ENCODE measurements at regions not wholly inside any gene's neighbourhood (a gene's known extent, or its start where the extent isn't known, plus 50 kb on each side); places are given as distances from the start of the nearest gene placed in this dataset.
A peak's percentile ranks its signal among the peaks of the same experiment; 100 is the strongest.

DNA sequence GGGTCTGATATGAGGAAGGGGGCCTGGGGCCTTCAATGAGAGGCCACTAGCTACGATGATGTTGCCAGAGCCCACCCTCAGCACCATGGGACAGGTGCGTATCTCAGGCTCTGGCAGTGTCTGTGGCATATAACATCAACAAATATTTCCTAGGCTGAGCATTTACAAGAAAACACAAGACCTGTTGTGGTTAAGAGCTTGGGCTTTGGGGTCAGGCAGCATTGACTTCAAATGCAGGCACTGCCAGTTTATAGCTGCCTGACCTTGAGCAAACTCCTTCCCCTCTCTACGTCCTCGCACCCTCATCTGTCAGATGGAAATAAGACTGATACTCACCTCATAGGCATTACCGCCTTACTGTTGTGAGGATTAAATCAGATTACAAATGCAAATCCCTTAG lies 156.0 kb downstream of the KATNAL1 start:
- Mint-ChIP-seq H3K4me1 (peaks cover 39% of the 10 kb centered on the region), H3K4me3 (peak overlapping the region; percentile 32), H3K9me3 (no peaks in the 10 kb centered on the region), H3K27me3 (peaks cover 7% of the 10 kb centered on the region), H3K36me3 (no peaks in the 10 kb centered on the region), H3K27ac (peak overlapping the region; percentile 50)
- ATAC-seq (ENCODE audit: low read depth) (no peak), DNase-seq (no peak)
- POLR2A ChIA-PET: no interaction called here

DNA sequence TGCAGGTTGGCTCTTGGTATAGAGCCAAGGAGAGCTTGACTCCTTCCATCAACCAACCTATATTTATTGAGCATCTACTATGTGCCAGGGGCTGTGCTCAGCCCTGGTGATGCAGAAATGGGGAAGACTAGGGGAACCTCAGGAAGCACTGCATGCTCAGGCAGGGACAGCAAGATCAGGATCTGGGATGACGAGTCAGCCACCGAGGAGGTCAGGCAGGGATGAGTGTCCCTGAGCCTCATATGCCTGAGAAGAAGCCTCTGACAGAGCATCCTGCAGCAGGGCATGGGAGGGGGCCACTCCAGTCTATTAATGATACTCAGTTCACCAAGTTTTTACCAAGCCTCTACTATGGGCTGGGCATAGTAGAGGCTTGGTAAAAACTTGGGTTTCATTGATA lies 158.1 kb downstream of the KATNAL1 start:
- H3K36me3 Mint-ChIP-seq: peaks cover 4% of the 10 kb centered on the region
- ATAC-seq (ENCODE audit: low read depth) (no peak), DNase-seq (no peak)
- H3K9me3 Mint-ChIP-seq: peaks cover 3% of the 10 kb centered on the region
- no peak overlapping the region for H3K4me3 Mint-ChIP-seq
- no peaks in the 10 kb centered on the region for H3K27me3 Mint-ChIP-seq
- POLR2A ChIA-PET: interaction anchor here (1.8 to 2.5 kb wide), 2 partner anchors 17 to 468 kb away, joined by 5 to 7 read pairs; partner anchors contain the start of gene USPL1
- peaks cover 42% of the 10 kb centered on the region for H3K4me1 Mint-ChIP-seq
- peak overlapping the region; percentile 74 for H3K27ac Mint-ChIP-seq

GRCh38 chr13:30148786-30149185 lies 158.6 kb downstream of the KATNAL1 start:
- no peak for ATAC-seq (ENCODE audit: low read depth)
- Mint-ChIP-seq H3K27me3 (no peaks in the 10 kb centered on the region), H3K36me3 (peaks cover 4% of the 10 kb centered on the region), H3K9me3 (peaks cover 3% of the 10 kb centered on the region), H3K27ac (peak overlapping the region; percentile 74), H3K4me3 (no peak overlapping the region), H3K4me1 (peaks cover 44% of the 10 kb centered on the region)
- POLR2A ChIA-PET: interaction anchor here (1.8 to 2.5 kb wide), 2 partner anchors 16 to 469 kb away, joined by 5 to 7 read pairs; partner anchors contain the start of gene USPL1
- no peak for DNase-seq

- POLR2A ChIA-PET: interaction anchor here (0.6 to 2.5 kb wide), 3 partner anchors 16 to 469 kb away, joined by 4 to 7 read pairs (median 5); partner anchors contain the start of gene USPL1
- peaks cover 4% of the 10 kb centered on the region for H3K36me3 Mint-ChIP-seq
- H3K4me3 Mint-ChIP-seq: peak overlapping the region; percentile 15
- no peaks in the 10 kb centered on the region for H3K27me3 Mint-ChIP-seq
- H3K4me1 Mint-ChIP-seq: peaks cover 44% of the 10 kb centered on the region
- peak; percentile 91 for ATAC-seq (ENCODE audit: low read depth)
- peaks cover 3% of the 10 kb centered on the region for H3K9me3 Mint-ChIP-seq
- H3K27ac Mint-ChIP-seq: peak overlapping the region; percentile 74
- DNase-seq: no peak
These were observed 159.1 kb downstream of the KATNAL1 start for GRCh38 chr13:30148171-30148754.

GRCh38 chr13:30147421-30147820 lies 159.9 kb downstream of the KATNAL1 start:
- H3K4me3 Mint-ChIP-seq: no peak overlapping the region
- no peak for DNase-seq
- peaks cover 4% of the 10 kb centered on the region for H3K36me3 Mint-ChIP-seq
- ATAC-seq (ENCODE audit: low read depth): no peak
- POLR2A ChIA-PET: interaction anchor here (1.8 to 2.5 kb wide), 2 partner anchors 15 to 470 kb away, joined by 5 to 7 read pairs; partner anchors contain the start of gene USPL1
- H3K27me3 Mint-ChIP-seq: no peaks in the 10 kb centered on the region
- H3K4me1 Mint-ChIP-seq: peaks cover 47% of the 10 kb centered on the region
- peak overlapping the region; percentile 74 for H3K27ac Mint-ChIP-seq
- H3K9me3 Mint-ChIP-seq: peaks cover 3% of the 10 kb centered on the region

GRCh38 chr13:30147015-30147414 lies 160.3 kb downstream of the KATNAL1 start:
- POLR2A ChIA-PET: interaction anchor here (0.6 to 2.5 kb wide), 2 partner anchors 14 to 160 kb away, joined by 3 to 7 read pairs; partner anchors contain the start of gene KATNAL1
- ATAC-seq (ENCODE audit: low read depth) (no peak), DNase-seq (no peak)
- H3K9me3 Mint-ChIP-seq: peaks cover 3% of the 10 kb centered on the region
- H3K4me1 Mint-ChIP-seq: peaks cover 49% of the 10 kb centered on the region
- peaks cover 4% of the 10 kb centered on the region for H3K36me3 Mint-ChIP-seq
- H3K4me3 Mint-ChIP-seq: no peak overlapping the region
- no peaks in the 10 kb centered on the region for H3K27me3 Mint-ChIP-seq
- peak overlapping the region; percentile 74 for H3K27ac Mint-ChIP-seq

GRCh38 chr13:30145709-30146367 lies 161.5 kb downstream of the KATNAL1 start:
- Mint-ChIP-seq H3K27me3 (no peaks in the 10 kb centered on the region), H3K4me1 (peaks cover 48% of the 10 kb centered on the region), H3K27ac (no peak overlapping the region), H3K9me3 (peaks cover 5% of the 10 kb centered on the region), H3K4me3 (no peak overlapping the region), H3K36me3 (peaks cover 4% of the 10 kb centered on the region)
- no peak for DNase-seq
- ATAC-seq (ENCODE audit: low read depth): no peak
- POLR2A ChIA-PET: interaction anchor here (0.6 to 1.7 kb wide), 2 partner anchors 14 to 472 kb away, joined by 5 to 6 read pairs; partner anchors contain the start of gene USPL1

DNA sequence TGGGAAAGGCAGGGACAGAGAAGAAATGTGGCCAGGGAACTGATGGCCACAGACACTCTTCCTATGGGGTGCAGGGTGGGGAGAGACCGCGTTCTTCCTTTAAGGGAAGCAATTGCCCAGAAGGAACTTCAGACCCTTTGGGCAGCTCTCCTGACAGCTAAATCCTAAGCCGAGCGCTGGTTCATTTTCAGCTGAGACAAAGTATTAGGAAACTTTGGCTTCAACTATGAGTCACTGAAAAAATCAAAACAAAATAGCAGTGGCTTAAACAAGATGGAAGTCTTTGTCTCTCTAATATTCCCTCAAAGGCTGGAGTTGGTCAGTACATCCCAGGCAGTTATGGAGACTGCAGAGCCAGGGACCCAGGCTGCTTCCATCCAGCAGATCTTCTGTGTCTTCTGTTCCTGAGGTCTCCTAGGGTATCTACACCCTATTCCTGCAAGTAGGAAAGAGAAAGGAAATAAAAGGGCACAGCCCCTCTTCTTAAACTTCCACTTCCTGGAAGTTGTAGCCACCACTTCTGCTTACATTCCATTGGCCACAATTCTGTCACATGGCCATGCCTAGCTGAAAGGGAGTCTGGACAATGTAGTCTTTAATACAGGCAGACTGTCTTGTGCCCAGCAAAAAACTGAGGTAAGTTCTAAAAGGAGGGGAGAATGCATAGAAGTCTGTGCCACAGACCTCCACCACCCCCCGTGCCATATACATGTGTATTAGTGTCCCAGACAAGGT lies 163.5 kb downstream of the KATNAL1 start:
- peaks cover 4% of the 10 kb centered on the region for H3K36me3 Mint-ChIP-seq
- no peaks in the 10 kb centered on the region for H3K27me3 Mint-ChIP-seq
- POLR2A ChIA-PET: no interaction called here
- DNase-seq (no peak), ATAC-seq (ENCODE audit: low read depth) (no peak)
- peaks cover 5% of the 10 kb centered on the region for H3K9me3 Mint-ChIP-seq
- peak overlapping the region; percentile 15 for H3K27ac Mint-ChIP-seq
- peaks cover 37% of the 10 kb centered on the region for H3K4me1 Mint-ChIP-seq
- no peak overlapping the region for H3K4me3 Mint-ChIP-seq

- Mint-ChIP-seq H3K36me3 (peaks cover 4% of the 10 kb centered on the region), H3K9me3 (peaks cover 5% of the 10 kb centered on the region), H3K4me1 (peaks cover 25% of the 10 kb centered on the region), H3K27me3 (peaks cover 1% of the 10 kb centered on the region), H3K4me3 (no peak overlapping the region), H3K27ac (no peak overlapping the region)
- no peak for DNase-seq
- POLR2A ChIA-PET: no interaction called here
- no peak for ATAC-seq (ENCODE audit: low read depth)
These were observed 164.7 kb downstream of the KATNAL1 start for GRCh38 chr13:30142486-30143211.

- H3K4me1 Mint-ChIP-seq: peaks cover 21% of the 10 kb centered on the region
- no peak overlapping the region for H3K4me3 Mint-ChIP-seq
- H3K9me3 Mint-ChIP-seq: peaks cover 5% of the 10 kb centered on the region
- DNase-seq (no peak), ATAC-seq (ENCODE audit: low read depth) (no peak)
- H3K27me3 Mint-ChIP-seq: peaks cover 2% of the 10 kb centered on the region
- POLR2A ChIA-PET: no interaction called here
- H3K36me3 Mint-ChIP-seq: peaks cover 4% of the 10 kb centered on the region
- no peak overlapping the region for H3K27ac Mint-ChIP-seq
These were observed 165.4 kb downstream of the KATNAL1 start for GRCh38 chr13:30141775-30142485.

GRCh38 chr13:30140973-30141372 lies 166.4 kb downstream of the KATNAL1 start:
- ATAC-seq (ENCODE audit: low read depth): no peak
- POLR2A ChIA-PET: no interaction called here
- H3K27ac Mint-ChIP-seq: no peak overlapping the region
- peaks cover 4% of the 10 kb centered on the region for H3K36me3 Mint-ChIP-seq
- no peak overlapping the region for H3K4me3 Mint-ChIP-seq
- DNase-seq: no peak
- peaks cover 18% of the 10 kb centered on the region for H3K4me1 Mint-ChIP-seq
- H3K27me3 Mint-ChIP-seq: peaks cover 4% of the 10 kb centered on the region
- H3K9me3 Mint-ChIP-seq: peaks cover 5% of the 10 kb centered on the region

DNA sequence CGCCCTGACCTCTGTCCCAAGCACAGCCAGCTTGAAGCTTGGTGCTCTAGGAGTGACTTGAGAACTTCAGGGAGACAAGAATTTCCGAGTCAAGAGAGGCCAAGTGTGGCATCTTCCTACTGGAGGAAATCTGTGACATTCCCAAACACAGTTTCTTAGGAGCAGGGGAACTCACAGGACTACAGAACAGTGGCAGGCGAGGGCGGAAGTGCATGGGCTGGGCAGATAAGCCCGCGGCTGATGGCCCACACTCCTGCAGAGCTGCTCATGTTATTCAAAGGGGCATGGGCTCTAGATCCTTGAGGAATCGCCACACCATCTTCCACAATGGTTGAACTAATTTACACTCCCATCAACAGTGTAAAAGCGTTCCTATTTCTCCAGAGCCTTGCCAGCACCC lies 168.8 kb downstream of the KATNAL1 start:
- no peak for ATAC-seq (ENCODE audit: low read depth)
- Mint-ChIP-seq H3K4me3 (no peak overlapping the region), H3K9me3 (peaks cover 1% of the 10 kb centered on the region), H3K27ac (no peak overlapping the region), H3K36me3 (no peaks in the 10 kb centered on the region), H3K27me3 (peaks cover 4% of the 10 kb centered on the region), H3K4me1 (peaks cover 14% of the 10 kb centered on the region)
- no peak for DNase-seq
- POLR2A ChIA-PET: no interaction called here
